GM18511 (cell line): ENCODE measurements at regions not wholly inside any gene's neighbourhood (a gene's known extent, or its start where the extent isn't known, plus 50 kb on each side); places are given as distances from the start of the nearest gene placed in this dataset.
"Not testable (repeated sequence)": the region's sequence is repeated elsewhere in the genome, so short reads cannot be mapped to it uniquely, and the experiment has no call there.

Source experiments
- ATAC-seq: cut with Tn5 transposase; IDR thresholded peaks from one replicate; pipeline ENCODE4 v1.9.1; 2021; ENCODE audit warnings: mild to moderate bottlenecking, moderate library complexity; ENCODE audit not compliant: unreplicated experiment

- ATAC-seq = no peak
Measured at GRCh38 chr18:38651736-38652135, 1086.1 kb upstream of the CELF4 start.

- ATAC-seq = peak; percentile 63
Measured at GRCh38 chr18:38648179-38648578, 1082.6 kb upstream of the CELF4 start.

- ATAC-seq = no peak
Measured at GRCh38 chr18:38646296-38646695, 1080.7 kb upstream of the CELF4 start.

GRCh38 chr18:38644875-38645641 is 1079.5 kb upstream of the CELF4 start:
- no peak for ATAC-seq

GRCh38 chr18:38642711-38643110 is 1077.1 kb upstream of the CELF4 start:
- ATAC-seq = no peak

- ATAC-seq = not testable (repeated sequence)
Measured at GRCh38 chr18:38639700-38640099, 1074.1 kb upstream of the CELF4 start.

- ATAC-seq = no peak
Measured at GRCh38 chr18:38635709-38636430, 1070.3 kb upstream of the CELF4 start.

- no peak for ATAC-seq
Measured at GRCh38 chr18:38634117-38634516, 1068.5 kb upstream of the CELF4 start.

GRCh38 chr18:38633333-38633732 is 1067.7 kb upstream of the CELF4 start:
- no peak for ATAC-seq

- no peak for ATAC-seq
Measured at GRCh38 chr18:38619129-38619528, 1053.5 kb upstream of the CELF4 start.

GRCh38 chr18:38616306-38616705 is 1050.7 kb upstream of the CELF4 start:
- ATAC-seq = no peak

GRCh38 chr18:38612904-38613303 is 1047.3 kb upstream of the CELF4 start:
- ATAC-seq = no peak

GRCh38 chr18:38611036-38611964 is 1045.7 kb upstream of the CELF4 start:
- ATAC-seq = peak; percentile 90

- ATAC-seq = peak; percentile 21
Measured at GRCh38 chr18:38606841-38607240, 1041.2 kb upstream of the CELF4 start.

GRCh38 chr18:38602341-38602740 is 1036.7 kb upstream of the CELF4 start:
- no peak for ATAC-seq

- no peak for ATAC-seq
Measured at GRCh38 chr18:38587571-38587970, 1022.0 kb upstream of the CELF4 start.

- ATAC-seq = no peak
Measured at GRCh38 chr18:38586327-38586726, 1020.7 kb upstream of the CELF4 start.

GRCh38 chr18:38579764-38580163 is 1014.2 kb upstream of the CELF4 start:
- ATAC-seq = no peak

GRCh38 chr18:38576916-38577315 is 1011.3 kb upstream of the CELF4 start:
- no peak for ATAC-seq

GRCh38 chr18:38576349-38576748 is 1010.8 kb upstream of the CELF4 start:
- no peak for ATAC-seq

- no peak for ATAC-seq
Measured at GRCh38 chr18:38575648-38576047, 1010.0 kb upstream of the CELF4 start.
